Peyer's patch (tissue), 4 donors: ENCODE measurements at regions not wholly inside any gene's neighbourhood (a gene's known extent, or its start where the extent isn't known, plus 50 kb on each side); places are given as distances from the start of the nearest gene placed in this dataset.

Experiments used
- DNase-seq, 3 donors: peaks; one replicate each; pipeline ENCODE4 v3.0.0-alpha.2; 2017 to 2019
- H3K27ac ChIP-seq, 4 donors: fragments of 200-600 bp; sonication (generic); one replicate each; pipeline ENCODE4 v1.5.1; 2016 to 2019
- H3K27me3 ChIP-seq, 2 donors: fragments of 200-600 bp; sonication (generic); one replicate each; pipeline ENCODE4 v1.5.1; 2019
- H3K36me3 ChIP-seq, 3 donors: fragments of 200-600 bp; sonication (generic); one replicate each; pipeline ENCODE4 v1.5.1; 2016 to 2019
- H3K4me1 ChIP-seq, 4 donors: fragments of 200-600 bp; sonication (generic); one replicate each; pipeline ENCODE4 v1.5.1; 2016 to 2019
- H3K4me3 ChIP-seq, 4 donors: fragments of 200-600 bp; sonication (generic); 1 replicate in 3 of 4; 2 replicates in 1 of 4; pipeline ENCODE4 v1.5.1; 2016 to 2019; ENCODE audit warnings: mild to moderate bottlenecking in 1 of 4
- H3K9me3 ChIP-seq, 4 donors: fragments of 200-600 bp; sonication (generic); one replicate each; pipeline ENCODE4 v1.5.1; 2016 to 2019; ENCODE audit warnings: mild to moderate bottlenecking in 1 of 4
- CTCF ChIP-seq, 6 experiments: fragments of 450-650 bp in 4 of 6; fragments of 200-600 bp in 2 of 6; sonication (generic) in 1 of 6; IDR thresholded peaks; one replicate each; pipeline ENCODE4 v1.5.1; 2017 to 2019; ENCODE audit warnings: antibody characterized with exemption in 6 of 6, mild to moderate bottlenecking in 3 of 6, moderate library complexity in 1 of 6
- POLR2A ChIP-seq, 2 donors: fragments of 450-650 bp; IDR thresholded peaks; one replicate each; pipeline ENCODE4 v1.5.1; 2017; ENCODE audit warnings: antibody characterized with exemption in 2 of 2, mild to moderate bottlenecking in 2 of 2, moderate library complexity in 2 of 2

- no peaks in the 10 kb centered on the region for H3K4me1 ChIP-seq
- H3K36me3 ChIP-seq = no peaks in the 10 kb centered on the region
- no peak for TF ChIP-seq CTCF (IDR thresholded peaks at IDR 0.05)
- no peak for TF ChIP-seq POLR2A (IDR thresholded peaks at IDR 0.05)
- no peaks in the 10 kb centered on the region for H3K27me3 ChIP-seq
- no peak for DNase-seq
- H3K9me3 ChIP-seq = no peaks in the 10 kb centered on the region
- H3K4me3 ChIP-seq = no peak overlapping the region
- no peak overlapping the region for H3K27ac ChIP-seq
These were observed 110.9 kb upstream of the SSTR4 start for GRCh38 chr20:22924046-22924737.

GRCh38 chr20:22924949-22925612 lies 110.0 kb upstream of the SSTR4 start:
- TF ChIP-seq CTCF (IDR thresholded peaks at IDR 0.05) (no peak), POLR2A (IDR thresholded peaks at IDR 0.05) (no peak)
- Histone ChIP-seq H3K27me3 (no peaks in the 10 kb centered on the region), H3K4me3 (no peak overlapping the region), H3K4me1 (no peaks in the 10 kb centered on the region), H3K36me3 (no peaks in the 10 kb centered on the region), H3K9me3 (no peaks in the 10 kb centered on the region), H3K27ac (no peak overlapping the region)
- no peak for DNase-seq

- no peak for TF ChIP-seq POLR2A (IDR thresholded peaks at IDR 0.05)
- no peak for TF ChIP-seq CTCF (IDR thresholded peaks at IDR 0.05)
- no peak for DNase-seq
- no peaks in the 10 kb centered on the region for H3K27me3 ChIP-seq
- H3K36me3 ChIP-seq = no peaks in the 10 kb centered on the region
- H3K27ac ChIP-seq = no peak overlapping the region
- no peaks in the 10 kb centered on the region for H3K9me3 ChIP-seq
- H3K4me1 ChIP-seq = no peaks in the 10 kb centered on the region
- H3K4me3 ChIP-seq = no peak overlapping the region
These were observed 109.5 kb upstream of the SSTR4 start for GRCh38 chr20:22925613-22925983.

GRCh38 chr20:22927537-22927936 lies 107.6 kb upstream of the SSTR4 start:
- H3K4me1 ChIP-seq = no peaks in the 10 kb centered on the region
- TF ChIP-seq CTCF (IDR thresholded peaks at IDR 0.05) (no peak), POLR2A (IDR thresholded peaks at IDR 0.05) (no peak)
- no peaks in the 10 kb centered on the region for H3K27me3 ChIP-seq
- no peaks in the 10 kb centered on the region for H3K9me3 ChIP-seq
- H3K27ac ChIP-seq = no peak overlapping the region
- no peak overlapping the region for H3K4me3 ChIP-seq
- DNase-seq = no peak
- no peaks in the 10 kb centered on the region for H3K36me3 ChIP-seq

GRCh38 chr20:22928679-22929078 lies 106.4 kb upstream of the SSTR4 start:
- Histone ChIP-seq H3K4me1 (no peaks in the 10 kb centered on the region), H3K36me3 (no peaks in the 10 kb centered on the region), H3K9me3 (no peaks in the 10 kb centered on the region), H3K27me3 (no peaks in the 10 kb centered on the region), H3K4me3 (no peak overlapping the region), H3K27ac (no peak overlapping the region)
- TF ChIP-seq POLR2A (IDR thresholded peaks at IDR 0.05) (no peak), CTCF (IDR thresholded peaks at IDR 0.05) (no peak)
- DNase-seq = no peak
